IPS DF 6.9 (cell line): ENCODE measurements at regions not wholly inside any gene's neighbourhood (a gene's known extent, or its start where the extent isn't known, plus 50 kb on each side); places are given as distances from the start of the nearest gene placed in this dataset.

Experiments used
- DNase-seq: peaks from one replicate; pipeline ENCODE4 v3.0.0-alpha.2; 2013; ENCODE audit warnings: low read depth, low spot score
- H3K27ac ChIP-seq: one replicate; pipeline ENCODE4 v1.5.1; 2013; ENCODE audit warnings: low read length, control low read depth
- H3K27me3 ChIP-seq: 2 replicates; pipeline ENCODE4 v1.6.1; 2013; ENCODE audit warnings: mild to moderate bottlenecking, low read length; ENCODE audit not compliant: control insufficient read depth, insufficient read depth
- H3K36me3 ChIP-seq: 2 replicates; pipeline ENCODE4 v1.6.1; 2013; ENCODE audit warnings: low read length; ENCODE audit not compliant: control insufficient read depth, insufficient read depth
- H3K4me1 ChIP-seq: 2 replicates; pipeline ENCODE4 v1.6.1; 2013; ENCODE audit warnings: low read length; ENCODE audit not compliant: control insufficient read depth, insufficient read depth
- H3K4me3 ChIP-seq: 2 replicates; pipeline ENCODE4 v1.5.1; 2013; ENCODE audit warnings: mild to moderate bottlenecking, low read length
- H3K9me3 ChIP-seq: 2 replicates; pipeline ENCODE4 v1.6.1; 2013; ENCODE audit warnings: low read length, inconsistent platforms; ENCODE audit not compliant: control insufficient read depth, insufficient read depth
- WGBS: extraction: QIAGEN DNeasy Blood & Tissue Kit; methylation state at CpG from one replicate; pipeline ENCODE4 v1.1.7; 2013; ENCODE audit warnings: mixed read lengths, missing lambda C conversion rate; ENCODE audit not compliant: insufficient read length, insufficient coverage; 5-methylcytosine and 5-hydroxymethylcytosine counted together

GRCh38 chr2:5515693-5516092 lies 176.5 kb upstream of the SOX11 start:
- Histone ChIP-seq H3K27ac (no peak overlapping the region), H3K9me3 (no peaks in the 10 kb centered on the region), H3K4me1 (no peaks in the 10 kb centered on the region), H3K36me3 (no peaks in the 10 kb centered on the region), H3K4me3 (no peak overlapping the region), H3K27me3 (no peaks in the 10 kb centered on the region)
- whole genome bisulfite sequencing, result no CpG with 5 or more reads among the region's 2 CpGs
- DNase-seq, result no peak

- Histone ChIP-seq H3K27me3 (no peaks in the 10 kb centered on the region), H3K4me1 (no peaks in the 10 kb centered on the region), H3K36me3 (no peaks in the 10 kb centered on the region), H3K9me3 (no peaks in the 10 kb centered on the region), H3K4me3 (no peak overlapping the region), H3K27ac (no peak overlapping the region)
- DNase-seq, result no peak
Observed at GRCh38 chr2:5519286-5519685, 172.9 kb upstream of the SOX11 start.

GRCh38 chr2:5520463-5520972 lies 171.7 kb upstream of the SOX11 start:
- H3K9me3 ChIP-seq, result no peaks in the 10 kb centered on the region
- WGBS, result no CpG with 5 or more reads among the region's 7 CpGs
- no peak for DNase-seq
- no peaks in the 10 kb centered on the region for H3K4me1 ChIP-seq
- no peaks in the 10 kb centered on the region for H3K27me3 ChIP-seq
- no peak overlapping the region for H3K27ac ChIP-seq
- H3K4me3 ChIP-seq, result no peak overlapping the region
- H3K36me3 ChIP-seq, result no peaks in the 10 kb centered on the region

GRCh38 chr2:5521461-5521860 lies 170.7 kb upstream of the SOX11 start:
- Histone ChIP-seq H3K27ac (no peak overlapping the region), H3K27me3 (no peaks in the 10 kb centered on the region), H3K9me3 (no peaks in the 10 kb centered on the region), H3K36me3 (no peaks in the 10 kb centered on the region), H3K4me1 (no peaks in the 10 kb centered on the region), H3K4me3 (no peak overlapping the region)
- WGBS, result no CpG with 5 or more reads among the region's 7 CpGs
- DNase-seq, result no peak

- Histone ChIP-seq H3K4me1 (no peaks in the 10 kb centered on the region), H3K27me3 (no peaks in the 10 kb centered on the region), H3K4me3 (no peak overlapping the region), H3K9me3 (no peaks in the 10 kb centered on the region), H3K36me3 (no peaks in the 10 kb centered on the region), H3K27ac (no peak overlapping the region)
- WGBS, result no CpG with 5 or more reads among the region's 1 CpG
- DNase-seq, result no peak
Observed at GRCh38 chr2:5524551-5524950, 167.6 kb upstream of the SOX11 start.

GRCh38 chr2:5528706-5529105 lies 163.5 kb upstream of the SOX11 start:
- H3K27ac ChIP-seq, result no peak overlapping the region
- no peak overlapping the region for H3K4me3 ChIP-seq
- no CpG with 5 or more reads among the region's 8 CpGs for WGBS
- H3K27me3 ChIP-seq, result no peaks in the 10 kb centered on the region
- H3K4me1 ChIP-seq, result no peaks in the 10 kb centered on the region
- no peaks in the 10 kb centered on the region for H3K9me3 ChIP-seq
- no peak for DNase-seq
- no peaks in the 10 kb centered on the region for H3K36me3 ChIP-seq

GRCh38 chr2:5530011-5530696 lies 162.0 kb upstream of the SOX11 start:
- Histone ChIP-seq H3K27ac (no peak overlapping the region), H3K9me3 (no peaks in the 10 kb centered on the region), H3K4me3 (no peak overlapping the region), H3K27me3 (no peaks in the 10 kb centered on the region), H3K4me1 (no peaks in the 10 kb centered on the region), H3K36me3 (no peaks in the 10 kb centered on the region)
- DNase-seq, result no peak
- WGBS, result no CpG with 5 or more reads among the region's 11 CpGs

GRCh38 chr2:5535301-5535700 lies 156.9 kb upstream of the SOX11 start:
- no peak for DNase-seq
- Histone ChIP-seq H3K36me3 (no peaks in the 10 kb centered on the region), H3K9me3 (no peaks in the 10 kb centered on the region), H3K4me3 (no peak overlapping the region), H3K4me1 (0 out of 2 replicates have a peak, but pooled peaks cover 2% of the 10 kb centered on the region), H3K27ac (no peak overlapping the region), H3K27me3 (no peaks in the 10 kb centered on the region)
- no CpG with 5 or more reads among the region's 3 CpGs for WGBS

- 0 out of 2 replicates have a peak, but pooled peaks cover 3% of the 10 kb centered on the region for H3K4me1 ChIP-seq
- no peak for DNase-seq
- H3K4me3 ChIP-seq, result no peak overlapping the region
- no peaks in the 10 kb centered on the region for H3K9me3 ChIP-seq
- no peaks in the 10 kb centered on the region for H3K27me3 ChIP-seq
- WGBS, result no CpG with 5 or more reads among the region's 2 CpGs
- no peaks in the 10 kb centered on the region for H3K36me3 ChIP-seq
- no peak overlapping the region for H3K27ac ChIP-seq
Observed at GRCh38 chr2:5537180-5537688, 154.9 kb upstream of the SOX11 start.

- Histone ChIP-seq H3K27me3 (no peaks in the 10 kb centered on the region), H3K36me3 (no peaks in the 10 kb centered on the region), H3K4me1 (0 out of 2 replicates have a peak, but pooled peaks cover 3% of the 10 kb centered on the region), H3K4me3 (no peak overlapping the region), H3K9me3 (no peaks in the 10 kb centered on the region), H3K27ac (no peak overlapping the region)
- WGBS, result no CpG with 5 or more reads among the region's 1 CpG
- DNase-seq, result no peak
Observed at GRCh38 chr2:5538313-5538712, 153.9 kb upstream of the SOX11 start.

GRCh38 chr2:5538772-5539171 lies 153.4 kb upstream of the SOX11 start:
- no peak for DNase-seq
- H3K27ac ChIP-seq, result no peak overlapping the region
- H3K4me3 ChIP-seq, result no peak overlapping the region

More at GRCh38 chr2:5538772-5539171, 153.4 kb upstream of the SOX11 start:
- Histone ChIP-seq H3K27me3 (no peaks in the 10 kb centered on the region), H3K4me1 (0 out of 2 replicates have a peak, but pooled peaks cover 3% of the 10 kb centered on the region), H3K36me3 (no peaks in the 10 kb centered on the region), H3K9me3 (no peaks in the 10 kb centered on the region)
- WGBS, result no CpG with 5 or more reads among the region's 8 CpGs
